Smooth muscle cell (in vitro differentiated cells): ENCODE measurements at regions not wholly inside any gene's neighbourhood (a gene's known extent, or its start where the extent isn't known, plus 50 kb on each side); places are given as distances from the start of the nearest gene placed in this dataset.

Experiments
- DNase-seq: peaks from one replicate; lab custom pipeline; 2025; ENCODE audit not compliant: unreplicated experiment; lab: John Stamatoyannopoulos, UW
- H2AFZ ChIP-seq: fragments of 200-600 bp; sonication (generic); 2 replicates; pipeline ENCODE4 v1.6.0; 2016; ENCODE audit warnings: antibody characterized with exemption, low read depth, mild to moderate bottlenecking
- H3F3A ChIP-seq: fragments of 200-600 bp; sonication (generic); 2 replicates; pipeline ENCODE4 v1.6.0; 2017; ENCODE audit warnings: antibody characterized with exemption, low read depth
- H3K27ac ChIP-seq: fragments of 200-600 bp; sonication (generic); 2 replicates; pipeline ENCODE4 v1.5.1; 2016; ENCODE audit warnings: low read depth, mild to moderate bottlenecking
- H3K27me3 ChIP-seq: fragments of 200-600 bp; sonication (generic); 2 replicates; pipeline ENCODE4 v1.6.1; 2016; ENCODE audit warnings: low read depth, mild to moderate bottlenecking
- H3K36me3 ChIP-seq: fragments of 200-600 bp; sonication (generic); 2 replicates; pipeline ENCODE4 v1.5.1; 2016; ENCODE audit warnings: low read depth
- H3K4me1 ChIP-seq: fragments of 200-600 bp; sonication (generic); 2 replicates; pipeline ENCODE4 v1.5.1; 2016; ENCODE audit warnings: low read depth
- H3K4me2 ChIP-seq: fragments of 200-600 bp; sonication (generic); 2 replicates; pipeline ENCODE4 v1.6.0; 2016; ENCODE audit warnings: mild to moderate bottlenecking
- H3K4me3 ChIP-seq: fragments of 200-600 bp; sonication (generic); 2 replicates; pipeline ENCODE4 v1.5.1; 2016; ENCODE audit warnings: mild to moderate bottlenecking
- H3K79me2 ChIP-seq: fragments of 200-600 bp; sonication (generic); 2 replicates; pipeline ENCODE4 v1.6.0; 2016; ENCODE audit warnings: low read depth, mild to moderate bottlenecking
- H3K9ac ChIP-seq: fragments of 200-600 bp; sonication (generic); 2 replicates; pipeline ENCODE4 v1.6.0; 2016; ENCODE audit warnings: low read depth
- H3K9me3 ChIP-seq: fragments of 200-600 bp; sonication (generic); replicated peaks from 2 replicates; pipeline ENCODE4 v1.5.1; 2016; ENCODE audit warnings: low read depth
- H4K20me1 ChIP-seq: fragments of 200-600 bp; sonication (generic); 2 replicates; pipeline ENCODE4 v1.6.0; 2016; ENCODE audit warnings: low read depth
- WGBS: methylation state at CpG from one replicate; pipeline ENCODE4 v1.1.7; 2016; ENCODE audit warnings: low lambda C conversion rate; 5-methylcytosine and 5-hydroxymethylcytosine counted together
- TF ChIP-seq, protein P1 (sequence below): fragments of 200-600 bp; sonication (generic); IDR thresholded peaks from 2 replicates; pipeline ENCODE4 v1.5.1; 2017; ENCODE audit warnings: borderline replicate concordance, mild to moderate bottlenecking, antibody characterized with exemption; ENCODE audit not compliant: insufficient read depth, poor library complexity, severe bottlenecking

DNA sequence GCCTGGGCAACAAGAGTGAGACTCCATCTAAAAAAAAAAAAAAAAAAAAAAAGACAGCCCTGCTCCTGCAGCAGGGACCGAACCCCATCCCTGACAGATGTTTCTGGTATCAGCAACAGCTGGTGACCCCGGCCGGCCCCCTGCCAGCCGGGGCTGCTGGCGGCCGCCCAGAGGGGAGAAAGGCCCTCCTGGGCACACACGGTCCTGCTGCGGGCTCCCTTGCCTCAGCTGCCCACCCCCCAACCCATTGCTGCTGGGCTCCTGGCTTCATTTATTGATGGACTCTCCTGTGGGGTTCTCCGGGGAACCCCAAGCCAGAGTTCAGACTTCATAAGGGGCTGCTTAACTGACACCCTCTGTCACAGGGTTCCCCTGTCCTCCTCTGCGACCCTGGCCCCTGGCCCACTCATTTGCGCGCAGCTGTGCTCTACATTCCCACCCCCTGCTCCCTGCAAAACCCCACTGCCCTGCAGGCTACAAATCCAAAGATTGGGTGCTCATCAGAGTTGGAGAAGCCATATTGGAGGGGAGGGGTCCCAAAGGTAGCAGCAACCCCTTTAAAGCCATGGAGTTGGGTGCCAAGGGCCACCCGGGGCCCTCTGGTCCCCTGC is 103.6 kb upstream of the RTL1 start:
- Histone ChIP-seq H3K36me3 (peaks cover 5% of the 10 kb centered on the region), H3K4me3 (no peak overlapping the region), H3K79me2 (no peaks in the 10 kb centered on the region), H3K4me1 (no peaks in the 10 kb centered on the region), H3K9me3 (peaks cover under 1% of the 10 kb centered on the region), H3K27me3 (no peaks in the 10 kb centered on the region), H3F3A (no peaks in the 10 kb centered on the region), H3K27ac (no peak overlapping the region), H3K9ac (no peak overlapping the region), H2AFZ (no peak overlapping the region), H3K4me2 (no peak overlapping the region), H4K20me1 (no peaks in the 10 kb centered on the region)
- WGBS = 92% methylated on average over 13 of the region's 13 CpGs
- DNase-seq = no peak
- TF ChIP-seq, protein P1, sequence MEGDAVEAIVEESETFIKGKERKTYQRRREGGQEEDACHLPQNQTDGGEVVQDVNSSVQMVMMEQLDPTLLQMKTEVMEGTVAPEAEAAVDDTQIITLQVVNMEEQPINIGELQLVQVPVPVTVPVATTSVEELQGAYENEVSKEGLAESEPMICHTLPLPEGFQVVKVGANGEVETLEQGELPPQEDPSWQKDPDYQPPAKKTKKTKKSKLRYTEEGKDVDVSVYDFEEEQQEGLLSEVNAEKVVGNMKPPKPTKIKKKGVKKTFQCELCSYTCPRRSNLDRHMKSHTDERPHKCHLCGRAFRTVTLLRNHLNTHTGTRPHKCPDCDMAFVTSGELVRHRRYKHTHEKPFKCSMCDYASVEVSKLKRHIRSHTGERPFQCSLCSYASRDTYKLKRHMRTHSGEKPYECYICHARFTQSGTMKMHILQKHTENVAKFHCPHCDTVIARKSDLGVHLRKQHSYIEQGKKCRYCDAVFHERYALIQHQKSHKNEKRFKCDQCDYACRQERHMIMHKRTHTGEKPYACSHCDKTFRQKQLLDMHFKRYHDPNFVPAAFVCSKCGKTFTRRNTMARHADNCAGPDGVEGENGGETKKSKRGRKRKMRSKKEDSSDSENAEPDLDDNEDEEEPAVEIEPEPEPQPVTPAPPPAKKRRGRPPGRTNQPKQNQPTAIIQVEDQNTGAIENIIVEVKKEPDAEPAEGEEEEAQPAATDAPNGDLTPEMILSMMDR = no peak

- DNase-seq = no peak
- Histone ChIP-seq H3K79me2 (no peaks in the 10 kb centered on the region), H3K27ac (no peak overlapping the region), H3K9me3 (peaks cover 4% of the 10 kb centered on the region), H3K4me3 (no peak overlapping the region), H3K36me3 (peaks cover 5% of the 10 kb centered on the region), H3K4me1 (no peaks in the 10 kb centered on the region), H3F3A (no peaks in the 10 kb centered on the region), H3K27me3 (no peaks in the 10 kb centered on the region), H3K9ac (no peak overlapping the region), H2AFZ (no peak overlapping the region), H3K4me2 (no peak overlapping the region), H4K20me1 (no peaks in the 10 kb centered on the region)
- TF ChIP-seq, protein P1 = no peak
- WGBS = 97% methylated on average over 4 of the region's 4 CpGs
These were observed 104.2 kb upstream of the RTL1 start for GRCh38 chr14:101007765-101008164.

DNA sequence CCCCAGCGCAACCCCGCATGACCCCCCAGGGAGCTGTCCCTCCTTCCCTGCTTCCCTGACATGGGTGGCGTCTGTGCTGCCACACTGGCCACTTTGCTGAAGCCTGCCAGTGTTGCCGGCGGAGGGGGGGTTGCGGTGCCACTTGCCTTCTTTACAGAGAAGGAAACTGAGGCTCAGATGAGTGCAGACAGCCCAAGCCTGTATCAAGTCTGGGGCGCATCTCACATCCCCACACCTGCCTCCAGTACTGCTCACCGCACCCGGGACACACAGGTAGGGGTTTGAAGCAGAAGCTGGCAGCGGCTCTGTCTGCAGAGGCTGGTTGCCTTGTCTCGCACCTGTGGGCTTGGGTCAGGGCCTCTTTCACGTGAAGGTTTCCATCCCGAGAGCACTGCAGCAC is 104.7 kb upstream of the RTL1 start:
- Histone ChIP-seq H3K9ac (no peak overlapping the region), H3K27me3 (no peaks in the 10 kb centered on the region), H3K79me2 (no peaks in the 10 kb centered on the region), H4K20me1 (no peaks in the 10 kb centered on the region), H3K36me3 (peaks cover 5% of the 10 kb centered on the region), H3K4me3 (no peak overlapping the region), H3K4me1 (no peaks in the 10 kb centered on the region), H3F3A (no peaks in the 10 kb centered on the region), H3K9me3 (peaks cover 4% of the 10 kb centered on the region), H2AFZ (no peak overlapping the region), H3K4me2 (no peak overlapping the region), H3K27ac (no peak overlapping the region)
- WGBS = 94% methylated on average over 13 of the region's 13 CpGs
- DNase-seq = no peak
- TF ChIP-seq, protein P1 = no peak
